ENCODE measurements at regions not wholly inside any gene's neighbourhood (a gene's known extent, or its start where the extent isn't known, plus 50 kb on each side); places are given as distances from the start of the nearest gene placed in this dataset.

- no peak for DNase-seq
- Histone ChIP-seq H3K9ac (ENCODE audit: low read depth in 2 of 2, low read length in 2 of 2) (no peak overlapping the region), H3K36me3 (no peaks in the 10 kb centered on the region), H3K4me3 (no peak overlapping the region), H3K27ac (no peak overlapping the region), H3K27me3 (no peaks in the 10 kb centered on the region), H3K4me1 (no peaks in the 10 kb centered on the region), H3K9me3 (no peaks in the 10 kb centered on the region)
- no peak for TF ChIP-seq CTCF (IDR thresholded peaks at IDR 0.05)
- intact Hi-C loops (cut with DNase I): no loop called here
Measured at GRCh38 chr2:58517881-58518280, 276.8 kb upstream of the FANCL start.

DNA sequence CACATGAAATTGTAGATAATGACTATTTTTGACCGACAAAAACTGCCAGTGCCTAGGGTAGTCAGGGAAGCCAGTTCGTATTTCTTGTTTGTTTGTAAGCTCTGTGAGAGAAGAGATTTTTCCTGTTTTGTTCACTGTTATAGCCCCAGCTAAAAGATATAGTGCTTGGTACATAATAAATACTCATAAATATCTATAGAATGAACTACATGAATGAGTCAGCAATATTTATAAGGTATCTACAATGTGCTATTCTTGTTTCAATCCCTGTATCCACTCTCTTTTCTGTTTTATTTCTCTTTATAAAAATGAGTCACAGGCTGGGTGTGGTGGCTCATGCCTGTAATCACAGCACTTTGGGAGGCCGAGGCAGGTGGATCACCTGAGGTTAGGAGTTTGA lies 275.6 kb upstream of the FANCL start:
- Histone ChIP-seq H3K9ac (ENCODE audit: low read depth in 2 of 2, low read length in 2 of 2) (no peak overlapping the region), H3K4me1 (no peaks in the 10 kb centered on the region), H3K36me3 (no peaks in the 10 kb centered on the region), H3K9me3 (no peaks in the 10 kb centered on the region), H3K4me3 (no peak overlapping the region), H3K27ac (no peak overlapping the region), H3K27me3 (no peaks in the 10 kb centered on the region)
- intact Hi-C loops (cut with DNase I): no loop called here
- no peak for TF ChIP-seq CTCF (IDR thresholded peaks at IDR 0.05)
- DNase-seq: no peak

- TF ChIP-seq CTCF (IDR thresholded peaks at IDR 0.05): no peak
- Histone ChIP-seq H3K36me3 (no peaks in the 10 kb centered on the region), H3K4me1 (no peaks in the 10 kb centered on the region), H3K9me3 (no peaks in the 10 kb centered on the region), H3K27ac (no peak overlapping the region), H3K4me3 (no peak overlapping the region), H3K9ac (ENCODE audit: low read depth in 2 of 2, low read length in 2 of 2) (no peak overlapping the region), H3K27me3 (no peaks in the 10 kb centered on the region)
- DNase-seq: no peak
- intact Hi-C loops (cut with DNase I): no loop called here
Measured at GRCh38 chr2:58515827-58516573, 274.9 kb upstream of the FANCL start.

DNA sequence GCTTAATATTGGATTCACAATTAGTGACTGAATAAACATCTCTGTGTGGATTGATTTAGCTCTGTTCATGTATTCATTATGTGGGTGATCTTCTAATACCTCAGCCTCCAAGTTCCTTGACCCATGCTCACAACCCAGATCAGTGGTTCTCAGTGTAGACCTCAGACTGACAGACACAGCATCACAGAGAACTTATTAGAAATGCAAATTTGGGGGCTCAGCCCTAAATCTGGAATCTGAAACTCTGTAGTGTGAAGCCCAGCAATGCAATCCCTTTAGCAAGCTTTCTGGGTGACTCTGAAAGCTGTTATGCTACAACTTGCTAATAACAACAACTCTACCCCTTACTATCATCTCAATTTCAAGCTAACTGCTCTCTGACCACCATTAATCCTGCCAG lies 273.1 kb upstream of the FANCL start:
- Histone ChIP-seq H3K4me3 (no peak overlapping the region), H3K36me3 (no peaks in the 10 kb centered on the region), H3K9me3 (no peaks in the 10 kb centered on the region), H3K9ac (ENCODE audit: low read depth in 2 of 2, low read length in 2 of 2) (no peak overlapping the region), H3K27ac (no peak overlapping the region), H3K27me3 (no peaks in the 10 kb centered on the region), H3K4me1 (no peaks in the 10 kb centered on the region)
- DNase-seq: no peak
- intact Hi-C loops (cut with DNase I): no loop called here
- no peak for TF ChIP-seq CTCF (IDR thresholded peaks at IDR 0.05)

DNA sequence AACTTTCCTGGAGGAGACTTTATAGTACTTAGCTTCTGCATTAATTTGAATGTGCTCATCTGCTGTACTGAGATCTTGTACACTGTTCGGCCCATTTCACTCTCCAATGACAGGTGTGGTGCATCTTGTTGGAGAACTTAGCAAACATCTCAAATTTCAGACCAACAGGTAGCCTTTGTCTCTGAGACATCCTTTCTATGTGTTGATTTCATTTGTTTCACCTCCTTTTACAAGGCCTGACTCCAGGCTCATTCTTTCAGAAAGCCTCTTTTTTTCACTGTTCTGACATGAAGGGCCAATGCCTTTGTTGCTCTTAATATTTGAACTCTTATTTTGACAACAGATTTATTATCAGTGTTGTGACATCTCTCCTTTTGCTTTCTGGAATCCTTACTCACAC lies 271.8 kb upstream of the FANCL start:
- H3K27me3 ChIP-seq: no peaks in the 10 kb centered on the region
- no peak overlapping the region for H3K4me3 ChIP-seq
- intact Hi-C loops (cut with DNase I): no loop called here
- no peak overlapping the region for H3K27ac ChIP-seq
- no peaks in the 10 kb centered on the region for H3K4me1 ChIP-seq
- H3K36me3 ChIP-seq: no peaks in the 10 kb centered on the region
- TF ChIP-seq CTCF (IDR thresholded peaks at IDR 0.05): no peak
- no peak for DNase-seq
- no peaks in the 10 kb centered on the region for H3K9me3 ChIP-seq
- H3K9ac ChIP-seq (ENCODE audit: low read depth in 2 of 2, low read length in 2 of 2): no peak overlapping the region
